ENCODE measurements at regions not wholly inside any gene's neighbourhood (a gene's known extent, or its start where the extent isn't known, plus 50 kb on each side); places are given as distances from the start of the nearest gene placed in this dataset.

DNA sequence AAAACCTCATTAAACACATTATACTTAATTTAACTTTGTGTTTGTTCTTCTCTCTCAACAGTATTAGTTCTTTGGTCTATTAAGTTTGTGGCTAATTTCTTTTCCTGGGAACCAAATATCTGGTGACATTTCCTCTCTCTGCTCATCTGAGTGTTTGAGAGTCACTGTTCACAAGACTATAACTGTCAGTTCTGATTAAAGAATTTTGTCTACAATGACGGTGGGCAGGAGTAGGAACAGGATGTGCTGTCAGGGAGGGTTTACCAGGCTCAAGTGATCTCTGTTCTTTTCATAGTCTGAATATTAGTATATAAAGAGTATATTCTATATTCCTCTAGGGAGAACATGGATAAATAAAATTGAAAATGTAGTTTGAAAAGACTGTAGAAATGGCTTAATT lies 92.9 kb downstream of the ALG10B start:
- no peaks in the 10 kb centered on the region for H3K79me2 ChIP-seq (ENCODE audit: insufficient read depth, low read depth)
- no peak overlapping the region for H3K4me3 ChIP-seq (IDR thresholded peaks at IDR 0.05; ENCODE audit: insufficient read depth, low read depth, low read length)
- no peaks in the 10 kb centered on the region for H3K4me1 ChIP-seq (ENCODE audit: low read depth, poor library complexity, severe bottlenecking)
- no peaks in the 10 kb centered on the region for H3K27me3 ChIP-seq (ENCODE audit: insufficient read depth, low read depth)
- H3K4me2 ChIP-seq, result no peak overlapping the region
- H2AFZ ChIP-seq (ENCODE audit: low read depth), result no peak overlapping the region
- H3K27ac ChIP-seq, result no peak overlapping the region
- H4K20me1 ChIP-seq (ENCODE audit: insufficient read depth), result no peaks in the 10 kb centered on the region
- no peak overlapping the region for H3K9ac ChIP-seq
- no peaks in the 10 kb centered on the region for H3K36me3 ChIP-seq (ENCODE audit: insufficient read depth)
- TF ChIP-seq, protein P1, sequence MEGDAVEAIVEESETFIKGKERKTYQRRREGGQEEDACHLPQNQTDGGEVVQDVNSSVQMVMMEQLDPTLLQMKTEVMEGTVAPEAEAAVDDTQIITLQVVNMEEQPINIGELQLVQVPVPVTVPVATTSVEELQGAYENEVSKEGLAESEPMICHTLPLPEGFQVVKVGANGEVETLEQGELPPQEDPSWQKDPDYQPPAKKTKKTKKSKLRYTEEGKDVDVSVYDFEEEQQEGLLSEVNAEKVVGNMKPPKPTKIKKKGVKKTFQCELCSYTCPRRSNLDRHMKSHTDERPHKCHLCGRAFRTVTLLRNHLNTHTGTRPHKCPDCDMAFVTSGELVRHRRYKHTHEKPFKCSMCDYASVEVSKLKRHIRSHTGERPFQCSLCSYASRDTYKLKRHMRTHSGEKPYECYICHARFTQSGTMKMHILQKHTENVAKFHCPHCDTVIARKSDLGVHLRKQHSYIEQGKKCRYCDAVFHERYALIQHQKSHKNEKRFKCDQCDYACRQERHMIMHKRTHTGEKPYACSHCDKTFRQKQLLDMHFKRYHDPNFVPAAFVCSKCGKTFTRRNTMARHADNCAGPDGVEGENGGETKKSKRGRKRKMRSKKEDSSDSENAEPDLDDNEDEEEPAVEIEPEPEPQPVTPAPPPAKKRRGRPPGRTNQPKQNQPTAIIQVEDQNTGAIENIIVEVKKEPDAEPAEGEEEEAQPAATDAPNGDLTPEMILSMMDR (conservative IDR thresholded peaks at IDR 0.05; ENCODE audit: low read depth, low read length), result no peak

DNA sequence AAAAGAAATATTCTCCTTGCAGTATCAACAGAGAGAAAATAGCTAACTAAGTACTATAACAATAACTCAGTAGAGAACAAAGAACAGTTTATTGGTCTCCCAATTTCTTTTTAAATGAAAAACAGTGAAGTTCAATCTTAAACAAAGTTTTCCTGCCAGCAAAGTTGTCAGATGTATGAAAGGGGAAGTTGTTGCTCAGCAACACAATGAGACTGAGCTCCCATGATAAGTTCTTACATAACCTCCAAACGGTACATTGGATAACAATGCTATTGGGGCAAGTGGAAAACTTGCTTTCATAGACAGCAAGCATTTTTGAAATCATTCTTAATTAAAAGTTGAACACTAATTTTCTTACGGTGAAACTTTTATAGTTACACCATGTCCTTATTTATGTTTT lies 94.9 kb downstream of the ALG10B start:
- Histone ChIP-seq H4K20me1 (ENCODE audit: insufficient read depth) (no peaks in the 10 kb centered on the region), H3K9ac (no peak overlapping the region), H3K36me3 (ENCODE audit: insufficient read depth) (no peaks in the 10 kb centered on the region), H3K79me2 (ENCODE audit: insufficient read depth, low read depth) (no peaks in the 10 kb centered on the region), H3K4me2 (no peak overlapping the region), H3K27me3 (ENCODE audit: insufficient read depth, low read depth) (no peaks in the 10 kb centered on the region), H3K4me1 (ENCODE audit: low read depth, poor library complexity, severe bottlenecking) (no peaks in the 10 kb centered on the region), H2AFZ (ENCODE audit: low read depth) (no peak overlapping the region), H3K27ac (no peak overlapping the region), H3K4me3 (IDR thresholded peaks at IDR 0.05; ENCODE audit: insufficient read depth, low read depth, low read length) (no peak overlapping the region)
- TF ChIP-seq, protein P1 (conservative IDR thresholded peaks at IDR 0.05; ENCODE audit: low read depth, low read length), result no peak

DNA sequence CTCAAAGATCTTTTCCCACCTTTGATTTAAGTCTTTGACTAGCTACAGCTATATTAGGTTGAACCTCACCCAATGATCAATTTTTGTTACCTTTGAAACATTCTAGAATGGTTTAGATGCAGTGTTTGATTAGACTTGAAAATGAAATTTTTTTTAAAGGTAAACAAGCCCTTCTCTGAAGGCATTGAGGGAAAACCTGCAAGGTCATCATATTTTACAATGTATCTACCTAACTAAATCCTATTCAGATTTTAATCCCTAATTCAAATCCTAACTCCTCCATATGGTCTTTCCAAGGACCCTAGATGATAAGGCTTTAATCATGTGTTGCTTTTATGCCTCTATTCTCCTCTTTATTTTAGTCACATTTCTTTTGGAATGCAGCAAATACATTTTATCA lies 95.4 kb downstream of the ALG10B start:
- H3K27me3 ChIP-seq (ENCODE audit: insufficient read depth, low read depth), result no peaks in the 10 kb centered on the region
- no peak overlapping the region for H3K4me2 ChIP-seq
- H3K79me2 ChIP-seq (ENCODE audit: insufficient read depth, low read depth), result no peaks in the 10 kb centered on the region
- no peaks in the 10 kb centered on the region for H3K36me3 ChIP-seq (ENCODE audit: insufficient read depth)
- H2AFZ ChIP-seq (ENCODE audit: low read depth), result no peak overlapping the region
- no peaks in the 10 kb centered on the region for H4K20me1 ChIP-seq (ENCODE audit: insufficient read depth)
- no peak overlapping the region for H3K27ac ChIP-seq
- H3K9ac ChIP-seq, result no peak overlapping the region
- no peak overlapping the region for H3K4me3 ChIP-seq (IDR thresholded peaks at IDR 0.05; ENCODE audit: insufficient read depth, low read depth, low read length)
- TF ChIP-seq, protein P1 (conservative IDR thresholded peaks at IDR 0.05; ENCODE audit: low read depth, low read length), result no peak
- no peaks in the 10 kb centered on the region for H3K4me1 ChIP-seq (ENCODE audit: low read depth, poor library complexity, severe bottlenecking)

DNA sequence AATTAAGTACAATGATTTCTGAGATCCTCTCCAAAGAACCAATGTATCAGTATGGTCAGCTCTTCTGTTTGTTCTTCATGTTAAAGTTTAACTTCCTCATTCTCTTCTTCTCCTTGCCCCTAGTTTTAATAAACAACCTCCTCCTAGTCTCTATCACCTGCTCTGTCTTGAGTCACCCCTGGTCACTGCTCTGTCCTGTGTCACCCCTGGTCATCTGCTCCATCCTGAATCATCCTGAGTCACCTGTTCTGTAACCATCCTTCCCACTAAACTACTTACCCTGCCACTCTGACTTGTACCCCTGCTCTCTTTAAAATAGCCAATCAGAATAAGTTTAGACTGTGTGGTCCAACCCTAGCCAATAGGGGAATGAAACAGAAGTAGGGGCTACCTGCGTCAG lies 100.5 kb downstream of the ALG10B start:
- Histone ChIP-seq H4K20me1 (ENCODE audit: insufficient read depth) (no peaks in the 10 kb centered on the region), H2AFZ (ENCODE audit: low read depth) (no peak overlapping the region), H3K4me2 (no peak overlapping the region), H3K4me3 (IDR thresholded peaks at IDR 0.05; ENCODE audit: insufficient read depth, low read depth, low read length) (no peak overlapping the region), H3K27ac (no peak overlapping the region), H3K79me2 (ENCODE audit: insufficient read depth, low read depth) (no peaks in the 10 kb centered on the region), H3K36me3 (ENCODE audit: insufficient read depth) (no peaks in the 10 kb centered on the region), H3K4me1 (ENCODE audit: low read depth, poor library complexity, severe bottlenecking) (no peaks in the 10 kb centered on the region), H3K27me3 (ENCODE audit: insufficient read depth, low read depth) (no peaks in the 10 kb centered on the region), H3K9ac (no peak overlapping the region)
- TF ChIP-seq, protein P1 (conservative IDR thresholded peaks at IDR 0.05; ENCODE audit: low read depth, low read length), result no peak

DNA sequence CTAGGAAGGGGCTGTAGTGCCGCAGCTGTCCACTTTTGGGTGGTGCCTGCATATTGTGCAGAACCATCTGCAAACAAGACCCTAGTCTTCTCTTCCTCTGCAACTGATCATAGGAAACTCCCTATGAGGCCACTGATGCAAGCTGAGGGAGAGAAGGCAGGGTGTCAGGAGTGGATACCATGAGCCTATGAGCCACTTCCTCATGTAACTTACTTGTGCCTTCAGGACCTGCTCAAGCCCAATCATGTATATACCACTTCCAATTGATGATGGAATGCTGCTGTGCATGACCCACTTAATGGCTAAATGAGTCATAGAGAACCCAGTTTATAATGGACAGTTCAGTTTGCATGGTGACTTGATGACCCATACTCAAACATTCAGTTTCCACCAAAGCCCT lies 107.9 kb downstream of the ALG10B start:
- Histone ChIP-seq H3K79me2 (ENCODE audit: insufficient read depth, low read depth) (no peaks in the 10 kb centered on the region), H2AFZ (ENCODE audit: low read depth) (no peak overlapping the region), H3K9ac (no peak overlapping the region), H4K20me1 (ENCODE audit: insufficient read depth) (no peaks in the 10 kb centered on the region), H3K4me3 (IDR thresholded peaks at IDR 0.05; ENCODE audit: insufficient read depth, low read depth, low read length) (no peak overlapping the region), H3K4me2 (no peak overlapping the region), H3K36me3 (ENCODE audit: insufficient read depth) (no peaks in the 10 kb centered on the region), H3K27me3 (ENCODE audit: insufficient read depth, low read depth) (no peaks in the 10 kb centered on the region), H3K27ac (no peak overlapping the region), H3K4me1 (ENCODE audit: low read depth, poor library complexity, severe bottlenecking) (no peaks in the 10 kb centered on the region)
- TF ChIP-seq, protein P1 (conservative IDR thresholded peaks at IDR 0.05; ENCODE audit: low read depth, low read length), result no peak
